ENCODE measurements at regions not wholly inside any gene's neighbourhood (a gene's known extent, or its start where the extent isn't known, plus 50 kb on each side); places are given as distances from the start of the nearest gene placed in this dataset.

DNA sequence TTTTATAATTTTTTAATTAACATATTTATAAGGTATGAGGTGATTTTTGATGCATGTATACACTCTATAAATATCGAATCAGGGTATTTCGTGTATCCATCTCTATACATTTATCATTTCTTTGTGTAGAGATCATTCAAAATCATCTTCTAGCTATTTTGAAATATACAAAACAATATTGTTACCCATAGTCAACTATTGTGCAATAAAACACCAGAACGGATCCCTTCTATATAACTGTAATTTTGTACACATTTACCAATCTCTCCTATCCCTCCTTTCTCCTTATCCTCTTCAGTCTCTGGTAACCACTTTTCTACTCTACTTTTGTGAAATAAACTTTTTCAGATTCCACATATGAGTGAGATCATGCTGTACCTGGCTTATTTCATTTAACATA is 1459.6 kb downstream of the MRPL39 start:
- TF ChIP-seq, protein P1, sequence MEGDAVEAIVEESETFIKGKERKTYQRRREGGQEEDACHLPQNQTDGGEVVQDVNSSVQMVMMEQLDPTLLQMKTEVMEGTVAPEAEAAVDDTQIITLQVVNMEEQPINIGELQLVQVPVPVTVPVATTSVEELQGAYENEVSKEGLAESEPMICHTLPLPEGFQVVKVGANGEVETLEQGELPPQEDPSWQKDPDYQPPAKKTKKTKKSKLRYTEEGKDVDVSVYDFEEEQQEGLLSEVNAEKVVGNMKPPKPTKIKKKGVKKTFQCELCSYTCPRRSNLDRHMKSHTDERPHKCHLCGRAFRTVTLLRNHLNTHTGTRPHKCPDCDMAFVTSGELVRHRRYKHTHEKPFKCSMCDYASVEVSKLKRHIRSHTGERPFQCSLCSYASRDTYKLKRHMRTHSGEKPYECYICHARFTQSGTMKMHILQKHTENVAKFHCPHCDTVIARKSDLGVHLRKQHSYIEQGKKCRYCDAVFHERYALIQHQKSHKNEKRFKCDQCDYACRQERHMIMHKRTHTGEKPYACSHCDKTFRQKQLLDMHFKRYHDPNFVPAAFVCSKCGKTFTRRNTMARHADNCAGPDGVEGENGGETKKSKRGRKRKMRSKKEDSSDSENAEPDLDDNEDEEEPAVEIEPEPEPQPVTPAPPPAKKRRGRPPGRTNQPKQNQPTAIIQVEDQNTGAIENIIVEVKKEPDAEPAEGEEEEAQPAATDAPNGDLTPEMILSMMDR (IDR thresholded peaks at IDR 0.05), result no peak
- no peak for TF ChIP-seq POLR2A (IDR thresholded peaks at IDR 0.05)

Data from lower leg skin (tissue), 3 donors.